Panc1 (cell line): ENCODE measurements at regions not wholly inside any gene's neighbourhood (a gene's known extent, or its start where the extent isn't known, plus 50 kb on each side); places are given as distances from the start of the nearest gene placed in this dataset.

Experiments used
- ATAC-seq: fragments of 200-7000 bp; cut with Tn5 transposase; 2 replicates; pipeline ENCODE4 v1.9.1; 2020; ENCODE audit warnings: mild to moderate bottlenecking, moderate library complexity
- BruUV-seq: library from RNA; stranded (reverse); fragments of 400-500 nt; replicated peaks from 2 replicates; lab custom pipeline; 2021; lab: Mats Ljungman, UMichigan
- CTCF ChIA-PET: fragments of 300-600 bp; sonication (Branson Sonifier 250); formaldehyde crosslinking; loops from one replicate; lab custom pipeline; 2022; ENCODE audit warnings: antibody characterized with exemption; lab: Charles Lee
- POLR2A ChIA-PET: fragments of 300-600 bp; sonication (Branson Sonifier 250); formaldehyde crosslinking; loops from one replicate; lab custom pipeline; 2022; ENCODE audit warnings: antibody characterized with exemption; lab: Charles Lee
- DNase-seq: peaks from one replicate; pipeline ENCODE4 v3.0.0-alpha.2; 2010; ENCODE audit warnings: low read depth, low spot score
- H3K27ac ChIP-seq: 2 replicates; pipeline ENCODE4 v1.5.1; 2011; ENCODE audit warnings: mild to moderate bottlenecking, low read length, inconsistent platforms
- H3K27me3 ChIP-seq: fragments of 200-500 bp; sonication (Bioruptor generic); 2 replicates; pipeline ENCODE4 v1.6.0; 2014; ENCODE audit warnings: low read length, inconsistent platforms; ENCODE audit not compliant: control insufficient read depth, insufficient read depth
- H3K36me3 ChIP-seq: fragments of 200-500 bp; sonication (Bioruptor generic); 2 replicates; pipeline ENCODE4 v1.5.1; 2014; ENCODE audit warnings: inconsistent platforms, mild to moderate bottlenecking, low read length, moderate library complexity; ENCODE audit not compliant: control insufficient read depth, insufficient read depth
- H3K4me1 ChIP-seq: 2 replicates; pipeline ENCODE4 v1.5.1; 2011; ENCODE audit warnings: inconsistent platforms, mild to moderate bottlenecking, low read length, moderate library complexity; ENCODE audit not compliant: control insufficient read depth, insufficient read depth
- H3K4me3 ChIP-seq, 2 experiments: 2 replicates each; pipeline ENCODE4 v1.5.1; 2011 to 2012; ENCODE audit warnings: low read depth in 2 of 2, low read length in 2 of 2, mild to moderate bottlenecking in 2 of 2, inconsistent platforms in 1 of 2, moderate library complexity in 1 of 2
- H3K9me3 ChIP-seq: fragments of 200-500 bp; sonication (Bioruptor generic); 2 replicates; pipeline ENCODE4 v1.5.1; 2014; ENCODE audit warnings: low read depth, mild to moderate bottlenecking, inconsistent platforms, low read length, moderate library complexity; ENCODE audit not compliant: control insufficient read depth, insufficient read depth
- CTCF ChIP-seq: fragments of 450-650 bp; IDR thresholded peaks from 2 replicates; pipeline ENCODE4 v1.5.1; 2017; ENCODE audit warnings: mild to moderate bottlenecking
- POLR2AphosphoS5 ChIP-seq: IDR thresholded peaks from 2 replicates; pipeline ENCODE4 v1.6.1; 2012; ENCODE audit warnings: mild to moderate bottlenecking, low read depth, low read length, moderate library complexity
- REST ChIP-seq, 2 experiments: IDR thresholded peaks; 2 replicates each; pipeline ENCODE4 v1.6.1; 2011 to 2012; ENCODE audit warnings: low read depth in 2 of 2, control low read depth in 1 of 2, low read length in 1 of 2, mild to moderate bottlenecking in 1 of 2, moderate library complexity in 1 of 2; ENCODE audit not compliant: insufficient read depth in 1 of 2
- SIN3A ChIP-seq: IDR thresholded peaks from 2 replicates; pipeline ENCODE4 v1.6.1; 2012; ENCODE audit warnings: low read depth, mild to moderate bottlenecking, low read length, moderate library complexity, borderline replicate concordance; ENCODE audit not compliant: insufficient read depth
- TCF7L2 ChIP-seq: IDR thresholded peaks from 2 replicates; pipeline ENCODE4 v1.6.1; 2011; ENCODE audit warnings: mild to moderate bottlenecking, low read depth, low read length, inconsistent platforms
- in situ Hi-C: cut with HindIII; loops from 2 replicates; pipeline ENCODE4 v1.10.0; 2016; ENCODE audit warnings: low sequenced_read_pairs, low pct_unique_long_range_greater_than_20kb
- intact Hi-C: fragments of 100-400 bp; cut with micrococcal nuclease; formaldehyde crosslinking; loops from one replicate; pipeline ENCODE4 v1.10.0; 2022; ENCODE audit not compliant: unreplicated experiment

DNA sequence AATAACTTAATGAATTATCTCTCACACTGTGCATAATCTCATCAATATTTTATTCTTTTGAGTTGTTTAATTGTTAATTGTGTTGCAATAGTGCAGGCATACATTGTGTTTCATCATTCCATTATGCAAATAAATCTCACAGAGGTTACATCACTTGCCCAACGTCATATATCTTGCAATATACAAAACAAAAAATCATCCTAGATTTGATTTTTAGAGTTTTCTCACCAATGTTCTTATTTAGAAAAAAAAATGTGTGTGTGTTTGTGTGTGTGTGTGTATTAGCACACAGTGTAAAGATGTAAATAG lies 662.5 kb upstream of the GBE1 start:
- TF ChIP-seq TCF7L2 (no peak), POLR2AphosphoS5 (no peak)
- Histone ChIP-seq H3K27ac (no peak overlapping the region), H3K27me3 (no peaks in the 10 kb centered on the region), H3K4me1 (no peaks in the 10 kb centered on the region), H3K36me3 (no peaks in the 10 kb centered on the region), H3K9me3 (no peaks in the 10 kb centered on the region), H3K4me3 (no peak overlapping the region)
- ChIA-PET POLR2A (no interaction called here), CTCF (no interaction called here)
- in situ Hi-C loops (no loop called here), intact Hi-C loops (no loop called here)
- ATAC-seq (no peak), DNase-seq (no peak)
- BruUV-seq: no TSS peak

DNA sequence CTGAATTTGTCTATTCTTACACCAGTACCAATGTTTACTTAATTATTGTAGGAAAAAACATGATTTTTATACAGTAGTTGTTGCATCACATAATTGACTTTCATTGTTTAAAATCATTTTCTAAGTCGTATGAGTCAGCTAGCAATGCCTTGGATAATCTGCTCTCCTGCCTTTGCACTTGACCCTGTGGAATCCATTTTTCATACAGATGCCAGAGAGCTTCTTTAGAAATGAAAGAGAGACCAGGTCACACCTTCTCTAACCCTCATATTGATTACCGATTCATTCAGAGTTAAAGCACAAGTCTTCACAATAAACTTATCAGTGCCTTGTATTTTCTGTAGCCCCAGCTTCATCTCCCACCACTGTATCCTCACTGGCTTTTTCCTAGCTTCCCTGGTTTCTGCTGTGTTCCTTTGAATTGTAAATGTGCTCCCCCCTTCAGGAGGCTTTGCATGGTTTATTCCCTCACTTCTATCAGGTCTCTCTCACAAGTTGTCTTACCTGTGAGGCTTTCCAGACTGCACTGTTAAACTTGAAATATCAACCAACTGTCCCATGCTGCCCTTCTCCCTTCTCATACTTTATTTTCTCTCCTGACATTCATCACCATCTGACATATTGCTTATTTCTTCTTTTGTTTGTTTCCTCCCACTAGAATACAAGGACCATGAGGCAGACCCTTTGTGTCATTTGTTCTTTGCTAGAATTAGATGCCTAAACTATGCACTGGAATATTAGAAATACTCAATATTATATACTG lies 662.0 kb upstream of the GBE1 start:
- CTCF ChIA-PET: no interaction called here
- ATAC-seq: no peak

More for the DNA sequence above, 662.0 kb upstream of the GBE1 start:
- POLR2A ChIA-PET: no interaction called here
- H3K27ac ChIP-seq: no peak overlapping the region
- no peak for DNase-seq
- no peaks in the 10 kb centered on the region for H3K36me3 ChIP-seq
- no peaks in the 10 kb centered on the region for H3K9me3 ChIP-seq
- no peak for TF ChIP-seq CTCF
- TF ChIP-seq POLR2AphosphoS5: no peak
- TF ChIP-seq SIN3A: no peak
- TF ChIP-seq TCF7L2: no peak
- no peak for TF ChIP-seq REST (IDR thresholded peaks at IDR 0.05; ENCODE audit: insufficient read depth in 1 of 2, low read depth in 2 of 2, low read length in 1 of 2)
- H3K4me1 ChIP-seq: no peaks in the 10 kb centered on the region
- no peaks in the 10 kb centered on the region for H3K27me3 ChIP-seq
- intact Hi-C loops: no loop called here
- in situ Hi-C loops: no loop called here
- no peak overlapping the region for H3K4me3 ChIP-seq
- no TSS peak for BruUV-seq
